H1 (cell line): ENCODE measurements at regions not wholly inside any gene's neighbourhood (a gene's known extent, or its start where the extent isn't known, plus 50 kb on each side); places are given as distances from the start of the nearest gene placed in this dataset.

Experiments
- CTCF ChIA-PET: fragments of 300-600 bp; sonication (Branson Sonifier 250); formaldehyde crosslinking; loops from one replicate; lab custom pipeline; 2021; ENCODE audit not compliant: partially characterized antibody; lab: Charles Lee
- POLR2A ChIA-PET: fragments of 300-600 bp; sonication (Branson Sonifier 250); formaldehyde crosslinking; loops from one replicate; lab custom pipeline; 2021; ENCODE audit warnings: inconsistent platforms; ENCODE audit not compliant: partially characterized antibody; lab: Charles Lee
- DNase-seq, 2 experiments: peaks; one replicate each; pipeline versions ENCODE4 v3.0.0 to v3.0.0-alpha.2; 2010 to 2022; ENCODE audit warnings: low spot score in 2 of 2, low read depth in 1 of 2, mixed read lengths in 1 of 2
- FAIRE-seq: peaks from 2 replicates; lab custom pipeline; 2011; peaks lifted over from hg19 to GRCh38; lab: Jason Lieb, UNC
- H2AFZ ChIP-seq: 2 replicates; pipeline ENCODE4 v1.8.1; 2012; ENCODE audit warnings: low read length, inconsistent platforms
- H2AK5ac ChIP-seq: 2 replicates; pipeline ENCODE4 v1.6.1; 2013; ENCODE audit warnings: low read depth, low read length
- H2BK120ac ChIP-seq: replicated peaks from 2 replicates; pipeline ENCODE3; 2013; ENCODE audit warnings: low read depth, low read length, inconsistent platforms
- H2BK12ac ChIP-seq: 2 replicates; pipeline ENCODE4 v1.6.1; 2013; ENCODE audit warnings: low read depth, low read length
- H2BK15ac ChIP-seq: 2 replicates; pipeline ENCODE4 v1.6.1; 2013; ENCODE audit warnings: low read length
- H2BK20ac ChIP-seq: 2 replicates; pipeline ENCODE4 v1.6.1; 2013; ENCODE audit warnings: low read length
- H2BK5ac ChIP-seq: 2 replicates; pipeline ENCODE4 v1.6.1; 2013; ENCODE audit warnings: low read depth, low read length
- H3K14ac ChIP-seq: 2 replicates; pipeline ENCODE4 v1.6.1; 2013; ENCODE audit warnings: inconsistent platforms; ENCODE audit not compliant: insufficient read length
- H3K18ac ChIP-seq: 2 replicates; pipeline ENCODE4 v1.6.1; 2013; ENCODE audit warnings: low read length; ENCODE audit errors: extremely low read depth
- H3K23ac ChIP-seq: 2 replicates; pipeline ENCODE4 v1.6.1; 2013; ENCODE audit warnings: inconsistent platforms; ENCODE audit not compliant: insufficient read length
- H3K23me2 ChIP-seq: 2 replicates; pipeline ENCODE4 v1.6.1; 2013; ENCODE audit warnings: low read depth, low read length
- H3K27ac ChIP-seq: 2 replicates; pipeline ENCODE4 v1.6.1; 2011; ENCODE audit warnings: low read depth, low read length, inconsistent platforms
- H3K27me3 ChIP-seq, 4 experiments: replicated peaks in 1 of 4; 1 replicate in 1 of 4; 2 replicates in 3 of 4; pipeline versions ENCODE4 v1.6.1 to v1.8.1; 2011 to 2013; ENCODE audit warnings: low read length in 3 of 4, mild to moderate bottlenecking in 3 of 4, inconsistent platforms in 2 of 4, mixed read lengths in 2 of 4, moderate library complexity in 1 of 4; ENCODE audit not compliant: control insufficient read depth in 3 of 4, insufficient read depth in 3 of 4; ENCODE audit errors: extremely low read depth in 1 of 4
- H3K36me3 ChIP-seq, 4 experiments: 2 replicates each; pipeline versions ENCODE4 v1.6.1 to v1.8.1; 2011 to 2013; ENCODE audit warnings: mild to moderate bottlenecking in 4 of 4, low read length in 3 of 4, moderate library complexity in 2 of 4, control low read depth in 1 of 4, inconsistent platforms in 1 of 4; ENCODE audit not compliant: insufficient read depth in 4 of 4, control insufficient read depth in 2 of 4
- H3K4ac ChIP-seq: replicated peaks from 2 replicates; pipeline ENCODE3; 2013; ENCODE audit warnings: low read length, low read depth, mixed read lengths, inconsistent platforms; ENCODE audit not compliant: insufficient read length
- H3K4me1 ChIP-seq, 4 experiments: replicated peaks in 1 of 4; 1 replicate in 1 of 4; 2 replicates in 3 of 4; pipeline versions ENCODE4 v1.6.1 to v1.8.1; 2011 to 2013; ENCODE audit warnings: low read length in 3 of 4, inconsistent platforms in 2 of 4, mixed read lengths in 1 of 4; ENCODE audit not compliant: insufficient read depth in 4 of 4, control insufficient read depth in 3 of 4
- H3K4me2 ChIP-seq, 2 experiments: 2 replicates each; pipeline versions ENCODE4 v1.6.1 to v1.8.1; 2011 to 2013; ENCODE audit warnings: low read depth in 2 of 2, low read length in 2 of 2, control low read depth in 1 of 2, inconsistent platforms in 1 of 2, mild to moderate bottlenecking in 1 of 2; ENCODE audit not compliant: insufficient read depth in 1 of 2
- H3K4me3 ChIP-seq, 4 experiments: fragments of 200-600, 300-600 bp in 1 of 4; sonication (generic), shearing (Covaris generic), sonication (Bioruptor Twin) in 1 of 4; 2 replicates each; pipeline versions ENCODE4 v1.5.1 to v1.8.1; 2011 to 2016; ENCODE audit warnings: low read length in 4 of 4, low read depth in 3 of 4, control low read depth in 2 of 4, inconsistent platforms in 2 of 4, mild to moderate bottlenecking in 2 of 4, mixed read lengths in 1 of 4, moderate library complexity in 1 of 4; ENCODE audit not compliant: insufficient read depth in 2 of 4; ENCODE audit errors: extremely low read depth in 1 of 4
- H3K56ac ChIP-seq: replicated peaks from 2 replicates; pipeline ENCODE3; 2013; ENCODE audit warnings: low read depth, mild to moderate bottlenecking, mixed read lengths, low read length, inconsistent platforms; ENCODE audit not compliant: insufficient read length
- H3K79me1 ChIP-seq: 2 replicates; pipeline ENCODE4 v1.6.1; 2013; ENCODE audit warnings: low read depth, low read length, control low read depth
- H3K79me2 ChIP-seq, 2 experiments: 2 replicates each; pipeline versions ENCODE4 v1.6.1 to v1.8.1; 2012 to 2013; ENCODE audit warnings: low read length in 2 of 2, mild to moderate bottlenecking in 2 of 2, inconsistent platforms in 1 of 2; ENCODE audit not compliant: insufficient read depth in 2 of 2, control insufficient read depth in 1 of 2
- H3K9ac ChIP-seq, 4 experiments: replicated peaks in 1 of 4; 1 replicate in 1 of 4; 2 replicates in 3 of 4; pipeline versions ENCODE4 v1.6.1 to v1.8.1; 2011 to 2013; ENCODE audit warnings: low read depth in 3 of 4, low read length in 3 of 4, control low read depth in 2 of 4, mild to moderate bottlenecking in 2 of 4, moderate library complexity in 2 of 4, inconsistent platforms in 1 of 4; ENCODE audit errors: extremely low read depth in 1 of 4
- H3K9me3 ChIP-seq, 2 experiments: 2 replicates each; pipeline versions ENCODE4 v1.6.1 to v1.8.1; 2012 to 2013; ENCODE audit warnings: mild to moderate bottlenecking in 2 of 2, moderate library complexity in 2 of 2, control low read depth in 1 of 2, inconsistent platforms in 1 of 2, low read depth in 1 of 2, low read length in 1 of 2, mixed read lengths in 1 of 2; ENCODE audit not compliant: insufficient read depth in 2 of 2
- H4K20me1 ChIP-seq, 2 experiments: replicated peaks in 1 of 2; 2 replicates each; pipeline versions ENCODE3 to v1.8.1; 2011 to 2013; ENCODE audit warnings: inconsistent platforms in 2 of 2, low read length in 2 of 2, mild to moderate bottlenecking in 1 of 2; ENCODE audit not compliant: insufficient read depth in 2 of 2, control insufficient read depth in 1 of 2
- H4K5ac ChIP-seq: 2 replicates; pipeline ENCODE4 v1.6.1; 2013; ENCODE audit warnings: low read length, low read depth, mixed read lengths, inconsistent platforms; ENCODE audit not compliant: insufficient read length
- H4K8ac ChIP-seq: 2 replicates; pipeline ENCODE4 v1.8.0; 2013; ENCODE audit warnings: mild to moderate bottlenecking, moderate library complexity, low read length, inconsistent platforms; ENCODE audit not compliant: insufficient read depth; ENCODE audit errors: extremely low read depth
- H4K91ac ChIP-seq: replicated peaks from 2 replicates; pipeline ENCODE3; 2013; ENCODE audit warnings: low read length, mixed read lengths, inconsistent platforms; ENCODE audit not compliant: insufficient read length
- JUND ChIP-seq: IDR thresholded peaks from 2 replicates; pipeline ENCODE4 v1.6.1; 2011; ENCODE audit warnings: mild to moderate bottlenecking, improper control_type of control experiment, low read length
- RAD21 ChIP-seq, 2 experiments: IDR thresholded peaks in 1 of 2; conservative IDR thresholded peaks in 1 of 2; 2 replicates each; pipeline ENCODE4 v1.6.1; 2011; ENCODE audit warnings: low read depth in 2 of 2, low read length in 2 of 2, improper control_type of control experiment in 1 of 2, inconsistent platforms in 1 of 2, mild to moderate bottlenecking in 1 of 2, moderate library complexity in 1 of 2
- WGBS, 2 experiments: shearing (Covaris generic) in 1 of 2; methylation state at CpG; one replicate each; pipeline versions ENCODE4 v1.1.6 to v1.1.7; 2013 to 2015; ENCODE audit warnings: low lambda C conversion rate in 2 of 2, mixed read lengths in 2 of 2, inconsistent platforms in 1 of 2, low coverage in 1 of 2, missing lambda C conversion rate in 1 of 2; ENCODE audit not compliant: insufficient replicate concordance in 2 of 2, insufficient coverage in 1 of 2, insufficient read length in 1 of 2; ENCODE audit errors: extremely low coverage in 1 of 2, missing lambda C conversion rate in 1 of 2; 5-methylcytosine and 5-hydroxymethylcytosine counted together

- no peaks in the 10 kb centered on the region for H3K79me2 ChIP-seq
- no peak overlapping the region for H4K91ac ChIP-seq
- H2AK5ac ChIP-seq: no peak overlapping the region
- 96% methylated on average over 1 of the region's 1 CpG; no CpG with 5 or more reads in 1 of the 2 experiments for WGBS, 2 experiments
- DNase-seq: peak in 1 of 2 experiments; percentile 26
- H3K4ac ChIP-seq: no peak overlapping the region
- no peak overlapping the region for H4K5ac ChIP-seq
- no peaks in the 10 kb centered on the region for H3K27me3 ChIP-seq
- TF ChIP-seq RAD21 (IDR thresholded peaks at IDR 0.05 in 1 of 2, conservative IDR thresholded peaks at IDR 0.05 in 1 of 2; ENCODE audit: low read depth in 2 of 2, low read length in 2 of 2): peak in 1 of 2 experiments; percentile 17; a peak in 1 of 4 replicates
- TF ChIP-seq JUND: no peak
- TF ChIP-seq, all 59 proteins: peak for 1
- Histone ChIP-seq H3K4me2 (no peak overlapping the region), H3K27ac (no peak overlapping the region), H2BK5ac (no peak overlapping the region), H2BK20ac (no peak overlapping the region), H2AFZ (no peak overlapping the region), H4K8ac (no peak overlapping the region; the same call in 1 of the 2 replicates), H3K9ac (no peak overlapping the region), H3K4me1 (peaks cover 0 to 6% (median 4%) of the 10 kb centered on the region in 4 experiments; a peak in 5 of 7 replicates), H3K56ac (no peak overlapping the region), H2BK15ac (no peak overlapping the region), H3K23me2 (no peaks in the 10 kb centered on the region), H3K14ac (no peak overlapping the region), H3K9me3 (no peaks in the 10 kb centered on the region), H4K20me1 (no peaks in the 10 kb centered on the region), H2BK12ac (no peak overlapping the region), H3K23ac (no peak overlapping the region), H2BK120ac (no peak overlapping the region), H3K79me1 (no peaks in the 10 kb centered on the region), H3K18ac (no peak overlapping the region), H3K4me3 (no peak overlapping the region), H3K36me3 (no peaks in the 10 kb centered on the region)
- ChIA-PET CTCF (interaction anchor here (0.6 to 1.5 kb wide), 2 partner anchors 86 to 164 kb away, joined by 3 read pairs; no protein-coding TSS in a partner anchor), POLR2A (no interaction called here)
- FAIRE-seq: no peak
Measured at GRCh38 chr15:88747111-88747510, 56.1 kb upstream of the ACAN start.
